HG03025 (cell line): ENCODE measurements at regions not wholly inside any gene's neighbourhood (a gene's known extent, or its start where the extent isn't known, plus 50 kb on each side); places are given as distances from the start of the nearest gene placed in this dataset.

Source experiments
- ATAC-seq: cut with Tn5 transposase; IDR thresholded peaks from one replicate; pipeline ENCODE4 v1.9.1; 2021; ENCODE audit warnings: mild to moderate bottlenecking, moderate library complexity; ENCODE audit not compliant: unreplicated experiment, low FRiP score

GRCh38 chr5:39478863-39479262 lies 54.1 kb upstream of the DAB2 start:
- ATAC-seq = no peak

- no peak for ATAC-seq
Measured at GRCh38 chr5:39476843-39477220, 52.1 kb upstream of the DAB2 start.

- ATAC-seq = no peak
Measured at GRCh38 chr5:39475881-39476842, 51.4 kb upstream of the DAB2 start.

DNA sequence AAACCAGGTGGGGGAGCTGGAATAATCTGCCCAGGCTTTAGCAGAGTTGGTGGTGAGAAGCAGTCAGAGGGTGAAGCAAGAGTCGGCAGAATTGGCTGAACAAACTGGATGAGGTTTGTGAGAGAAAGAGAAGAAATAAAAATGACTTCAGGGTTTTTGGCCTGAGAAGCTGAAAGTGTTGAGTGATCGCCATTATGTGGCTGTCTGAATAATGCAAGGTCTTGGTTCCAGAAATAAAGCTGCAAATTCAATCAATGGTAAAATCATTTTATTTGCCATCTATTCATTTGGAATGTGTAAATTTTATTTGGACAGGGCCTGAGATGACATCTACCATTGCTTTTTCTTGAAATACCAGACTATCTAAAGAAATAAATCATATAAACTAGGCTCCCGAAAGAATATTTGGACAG lies 50.4 kb upstream of the DAB2 start:
- no peak for ATAC-seq
